Mammary epithelial cell (primary cell): ENCODE measurements at regions not wholly inside any gene's neighbourhood (a gene's known extent, or its start where the extent isn't known, plus 50 kb on each side); places are given as distances from the start of the nearest gene placed in this dataset.

ENCODE experiments used
- EZH2 ChIP-seq: IDR thresholded peaks from 2 replicates; pipeline ENCODE4 v1.6.1; 2012; ENCODE audit warnings: low read length, inconsistent platforms, borderline replicate concordance
- TF ChIP-seq, protein P1 (sequence below), 2 donors: IDR thresholded peaks in 1 of 2; conservative IDR thresholded peaks in 1 of 2; 2 replicates each; pipeline ENCODE4 v1.5.1; 2011 to 2012; ENCODE audit warnings: inconsistent platforms in 2 of 2, low read length in 2 of 2, mild to moderate bottlenecking in 2 of 2, control low read depth in 1 of 2, low read depth in 1 of 2; ENCODE audit not compliant: insufficient read depth in 1 of 2; ENCODE audit errors: extremely low read depth in 1 of 2

DNA sequence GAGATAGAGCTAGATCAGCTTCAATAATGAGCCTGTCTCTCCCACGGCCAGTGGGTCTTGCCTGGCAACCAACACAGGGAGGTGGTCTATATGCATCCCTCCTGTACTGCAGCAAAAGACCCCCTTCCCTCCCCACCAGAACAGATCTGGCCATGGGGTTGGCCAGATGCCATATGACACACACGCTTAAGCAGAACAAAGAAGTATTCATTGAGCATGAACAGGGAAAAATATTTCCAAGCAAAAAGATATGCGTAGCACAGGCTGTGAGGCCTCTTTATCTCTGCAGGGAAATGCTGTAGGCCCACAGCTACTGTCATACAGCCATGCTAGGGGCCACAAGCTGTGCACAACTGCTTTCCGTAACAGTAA lies 73.4 kb upstream of the NRSN1 start:
- TF ChIP-seq, protein P1, sequence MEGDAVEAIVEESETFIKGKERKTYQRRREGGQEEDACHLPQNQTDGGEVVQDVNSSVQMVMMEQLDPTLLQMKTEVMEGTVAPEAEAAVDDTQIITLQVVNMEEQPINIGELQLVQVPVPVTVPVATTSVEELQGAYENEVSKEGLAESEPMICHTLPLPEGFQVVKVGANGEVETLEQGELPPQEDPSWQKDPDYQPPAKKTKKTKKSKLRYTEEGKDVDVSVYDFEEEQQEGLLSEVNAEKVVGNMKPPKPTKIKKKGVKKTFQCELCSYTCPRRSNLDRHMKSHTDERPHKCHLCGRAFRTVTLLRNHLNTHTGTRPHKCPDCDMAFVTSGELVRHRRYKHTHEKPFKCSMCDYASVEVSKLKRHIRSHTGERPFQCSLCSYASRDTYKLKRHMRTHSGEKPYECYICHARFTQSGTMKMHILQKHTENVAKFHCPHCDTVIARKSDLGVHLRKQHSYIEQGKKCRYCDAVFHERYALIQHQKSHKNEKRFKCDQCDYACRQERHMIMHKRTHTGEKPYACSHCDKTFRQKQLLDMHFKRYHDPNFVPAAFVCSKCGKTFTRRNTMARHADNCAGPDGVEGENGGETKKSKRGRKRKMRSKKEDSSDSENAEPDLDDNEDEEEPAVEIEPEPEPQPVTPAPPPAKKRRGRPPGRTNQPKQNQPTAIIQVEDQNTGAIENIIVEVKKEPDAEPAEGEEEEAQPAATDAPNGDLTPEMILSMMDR (conservative IDR thresholded peaks at IDR 0.05 in 1 of 2, IDR thresholded peaks at IDR 0.05 in 1 of 2; ENCODE audit: extremely low read depth in 1 of 2, insufficient read depth in 1 of 2, low read depth in 1 of 2, low read length in 2 of 2) = no peak
- no peak for TF ChIP-seq EZH2
